NT2/D1 (cell line): ENCODE measurements at regions not wholly inside any gene's neighbourhood (a gene's known extent, or its start where the extent isn't known, plus 50 kb on each side); places are given as distances from the start of the nearest gene placed in this dataset.

ENCODE experiments used
- SUZ12 ChIP-seq: IDR thresholded peaks from 2 replicates; pipeline ENCODE4 v1.6.1; 2011; ENCODE audit not compliant: insufficient read length, insufficient read depth; ENCODE audit errors: extremely low read depth
- YY1 ChIP-seq: IDR thresholded peaks from 2 replicates; pipeline ENCODE4 v1.6.1; 2011; ENCODE audit not compliant: insufficient read length, insufficient read depth
- ZNF274 ChIP-seq: IDR thresholded peaks from 2 replicates; pipeline ENCODE4 v1.6.1; 2011; ENCODE audit warnings: mild to moderate bottlenecking, low read depth, low read length

- TF ChIP-seq YY1 (no peak), ZNF274 (no peak), SUZ12 (no peak)
Observed at GRCh38 chr10:100683545-100684300, 61.7 kb upstream of the PAX2 start.
